ENCODE measurements at regions not wholly inside any gene's neighbourhood (a gene's known extent, or its start where the extent isn't known, plus 50 kb on each side); places are given as distances from the start of the nearest gene placed in this dataset.

- no peak for TF ChIP-seq CTCF (IDR thresholded peaks at IDR 0.05; ENCODE audit: borderline replicate concordance, extremely low read depth, low read length, poor library complexity, severe bottlenecking)
- TF ChIP-seq EZH2 (IDR thresholded peaks at IDR 0.05; ENCODE audit: borderline replicate concordance, low read depth, low read length, severe bottlenecking): no peak
Measured at GRCh38 chr6:23218751-23219150, 649.4 kb downstream of the HDGFL1 start.

All from DND-41 (cell line).